ENCODE measurements at regions not wholly inside any gene's neighbourhood (a gene's known extent, or its start where the extent isn't known, plus 50 kb on each side); places are given as distances from the start of the nearest gene placed in this dataset.

- TF ChIP-seq CTCF (IDR thresholded peaks at IDR 0.05; ENCODE audit: poor library complexity) (no peak), EZH2 (IDR thresholded peaks at IDR 0.05; ENCODE audit: borderline replicate concordance) (no peak), EZH2phosphoT487 (IDR thresholded peaks at IDR 0.05; ENCODE audit: low read depth, severe bottlenecking, unreplicated experiment) (no peak)
Observed at GRCh38 chr15:31585240-31585639, 258.6 kb downstream of the KLF13 start.

All from hepatocyte (in vitro differentiated cells).